C4-2B (cell line): ENCODE measurements at regions not wholly inside any gene's neighbourhood (a gene's known extent, or its start where the extent isn't known, plus 50 kb on each side); places are given as distances from the start of the nearest gene placed in this dataset.

Experiments used
- CTCF ChIP-seq: fragments of 450-650 bp; conservative IDR thresholded peaks from 2 replicates; pipeline ENCODE4 v1.5.1; 2017; ENCODE audit warnings: mild to moderate bottlenecking
- ZFX ChIP-seq: fragments of 450-650 bp; IDR thresholded peaks from 2 replicates; pipeline ENCODE4 v1.6.1; 2017

DNA sequence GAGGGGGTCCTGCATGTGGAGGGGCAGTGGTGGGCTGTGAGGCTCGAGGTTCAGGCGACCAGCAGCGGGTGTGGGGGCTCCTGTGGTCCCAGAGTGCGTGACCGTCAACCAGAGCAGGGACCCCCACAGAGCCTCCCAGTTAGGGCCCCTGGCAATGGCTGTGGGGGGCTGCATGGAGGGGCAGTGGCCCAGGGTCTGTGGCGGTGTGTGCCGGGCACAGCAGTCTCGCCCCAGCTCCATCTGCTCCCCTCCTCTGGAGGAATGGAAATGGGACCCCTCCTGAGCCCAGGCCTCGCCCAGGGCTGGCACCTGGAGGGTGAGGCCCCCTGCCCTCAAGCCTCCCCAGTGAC, 210.8 kb upstream of the C14orf180 start:
- TF ChIP-seq CTCF (no peak), ZFX (no peak)
